GM21529 (cell line): ENCODE measurements at regions not wholly inside any gene's neighbourhood (a gene's known extent, or its start where the extent isn't known, plus 50 kb on each side); places are given as distances from the start of the nearest gene placed in this dataset.

ENCODE experiments used
- ATAC-seq: cut with Tn5 transposase; IDR thresholded peaks from one replicate; pipeline ENCODE4 v1.9.1; 2021; ENCODE audit not compliant: unreplicated experiment

GRCh38 chr2:75284345-75284744, 85.0 kb upstream of the TACR1 start:
- ATAC-seq: no peak

GRCh38 chr2:75278821-75279379, 79.6 kb upstream of the TACR1 start:
- no peak for ATAC-seq

- no peak for ATAC-seq
These were observed 79.0 kb upstream of the TACR1 start for GRCh38 chr2:75278314-75278713.

GRCh38 chr2:75277111-75277510, 77.8 kb upstream of the TACR1 start:
- ATAC-seq: no peak

- no peak for ATAC-seq
These were observed 77.0 kb upstream of the TACR1 start for GRCh38 chr2:75276093-75277029.

- ATAC-seq: no peak
These were observed 75.6 kb upstream of the TACR1 start for GRCh38 chr2:75274936-75275335.

- no peak for ATAC-seq
These were observed 68.8 kb upstream of the TACR1 start for GRCh38 chr2:75268112-75268511.

- ATAC-seq: no peak
These were observed 62.6 kb upstream of the TACR1 start for GRCh38 chr2:75261923-75262322.

GRCh38 chr2:75260946-75261345, 61.6 kb upstream of the TACR1 start:
- ATAC-seq: no peak

GRCh38 chr2:75258620-75259019, 59.3 kb upstream of the TACR1 start:
- no peak for ATAC-seq

- no peak for ATAC-seq
These were observed 57.2 kb upstream of the TACR1 start for GRCh38 chr2:75256485-75256884.

- no peak for ATAC-seq
These were observed 54.2 kb upstream of the TACR1 start for GRCh38 chr2:75253526-75253925.

GRCh38 chr2:75251896-75252295, 52.6 kb upstream of the TACR1 start:
- ATAC-seq: no peak
